GM12891 (cell line): ENCODE measurements at regions not wholly inside any gene's neighbourhood (a gene's known extent, or its start where the extent isn't known, plus 50 kb on each side); places are given as distances from the start of the nearest gene placed in this dataset.

Experiments
- POLR2A ChIP-seq: IDR thresholded peaks from 2 replicates; pipeline ENCODE4 v1.6.1; 2011; ENCODE audit warnings: low read depth, low read length, control low read depth
- SPI1 ChIP-seq: IDR thresholded peaks from 2 replicates; pipeline ENCODE4 v1.6.1; 2011; ENCODE audit warnings: low read depth, low read length, control low read depth
- TAF1 ChIP-seq: IDR thresholded peaks from 2 replicates; pipeline ENCODE4 v1.6.1; 2011; ENCODE audit warnings: low read depth, low read length, control low read depth

DNA sequence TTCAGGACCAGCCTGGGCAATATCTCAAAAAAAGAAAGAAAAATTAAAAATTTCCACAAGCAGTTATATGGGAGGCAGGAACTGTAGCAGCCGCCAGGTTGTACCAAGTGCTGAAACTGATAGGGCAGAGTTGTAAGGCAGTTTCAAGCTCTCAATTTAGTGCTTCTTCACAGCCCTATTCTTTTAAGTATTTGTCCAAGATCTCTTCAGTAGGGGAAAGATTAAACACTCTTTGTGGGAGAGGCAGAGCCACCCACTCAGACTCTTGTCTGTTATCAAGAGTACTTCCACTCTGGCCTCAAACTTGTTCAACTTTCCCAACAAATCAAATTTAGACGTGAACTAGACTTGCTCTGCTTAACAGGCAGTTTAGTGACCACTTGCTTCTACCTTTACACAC, 228.7 kb downstream of the REEP3 start:
- TF ChIP-seq TAF1, result no peak
- TF ChIP-seq POLR2A, result no peak
- no peak for TF ChIP-seq SPI1
